HEK293 (cell line): ENCODE measurements at regions not wholly inside any gene's neighbourhood (a gene's known extent, or its start where the extent isn't known, plus 50 kb on each side); places are given as distances from the start of the nearest gene placed in this dataset.
A peak's percentile ranks its signal among the peaks of the same experiment; 100 is the strongest.

ENCODE experiments used
- GFI1B ChIP-seq: fragments of 450-650 bp; formaldehyde crosslinking; IDR thresholded peaks from 2 replicates; pipeline ENCODE4 v1.5.1; 2016; ENCODE audit warnings: missing biosample characterization, missing genetic modification characterization
- GLI2 ChIP-seq: fragments of 450-650 bp; formaldehyde crosslinking; IDR thresholded peaks from 2 replicates; pipeline ENCODE4; 2017; ENCODE audit warnings: missing biosample characterization, missing genetic modification characterization, low read depth, borderline replicate concordance
- KLF10 ChIP-seq: fragments of 450-650 bp; IDR thresholded peaks from 2 replicates; pipeline ENCODE4 v1.5.1; 2018; ENCODE audit warnings: missing biosample characterization, mild to moderate bottlenecking, missing genetic modification characterization
- TRIM28 ChIP-seq: IDR thresholded peaks from 2 replicates; pipeline ENCODE4 v1.6.1; 2011; ENCODE audit warnings: low read length, control low read depth, borderline replicate concordance
- ZEB2 ChIP-seq: fragments of 450-650 bp; formaldehyde crosslinking; IDR thresholded peaks from 2 replicates; pipeline ENCODE4 v1.5.1; 2016; ENCODE audit warnings: missing biosample characterization, missing genetic modification characterization
- ZNF10 ChIP-seq: fragments of 450-650 bp; formaldehyde crosslinking; IDR thresholded peaks from 2 replicates; pipeline ENCODE4 v1.5.1; 2017; ENCODE audit warnings: missing biosample characterization, missing genetic modification characterization
- ZNF311 ChIP-seq: fragments of 450-650 bp; formaldehyde crosslinking; IDR thresholded peaks from 2 replicates; pipeline ENCODE4 v1.5.1; 2017; ENCODE audit warnings: missing biosample characterization, missing genetic modification characterization, borderline replicate concordance
- ZNF530 ChIP-seq: fragments of 450-650 bp; formaldehyde crosslinking; IDR thresholded peaks from 2 replicates; pipeline ENCODE4 v1.5.1; 2016; ENCODE audit warnings: low read depth, missing biosample characterization, missing genetic modification characterization
- ZNF544 ChIP-seq: fragments of 450-650 bp; formaldehyde crosslinking; IDR thresholded peaks from 2 replicates; pipeline ENCODE4 v1.5.0; 2017; ENCODE audit warnings: missing biosample characterization, missing genetic modification characterization
- ZNF548 ChIP-seq: fragments of 450-650 bp; formaldehyde crosslinking; IDR thresholded peaks from 2 replicates; pipeline ENCODE4 v1.5.1; 2016; ENCODE audit warnings: missing biosample characterization, missing genetic modification characterization
- ZNF600 ChIP-seq: fragments of 450-650 bp; formaldehyde crosslinking; IDR thresholded peaks from 2 replicates; pipeline ENCODE4 v1.5.1; 2016; ENCODE audit warnings: missing biosample characterization, missing genetic modification characterization
- ZNF623 ChIP-seq: fragments of 450-650 bp; formaldehyde crosslinking; IDR thresholded peaks from 2 replicates; pipeline ENCODE4 v1.5.1; 2016; ENCODE audit warnings: missing biosample characterization, missing genetic modification characterization
- ZNF768 ChIP-seq: fragments of 450-650 bp; formaldehyde crosslinking; IDR thresholded peaks from 2 replicates; pipeline ENCODE4 v1.5.1; 2018; ENCODE audit warnings: missing biosample characterization, mild to moderate bottlenecking, missing genetic modification characterization
- ZSCAN23 ChIP-seq: fragments of 450-650 bp; formaldehyde crosslinking; IDR thresholded peaks from 2 replicates; pipeline ENCODE4 v1.5.1; 2016; ENCODE audit warnings: missing biosample characterization, missing genetic modification characterization
- ZXDB ChIP-seq: fragments of 450-650 bp; formaldehyde crosslinking; IDR thresholded peaks from 2 replicates; pipeline ENCODE4 v1.5.1; 2016; ENCODE audit warnings: missing biosample characterization, missing genetic modification characterization
- TF ChIP-seq, protein P1 (sequence below): fragments of 450-650 bp; formaldehyde crosslinking; IDR thresholded peaks from 2 replicates; pipeline ENCODE4 v1.5.1; 2017; ENCODE audit warnings: missing biosample characterization, missing genetic modification characterization
- TF ChIP-seq, protein P2 (sequence below): fragments of 450-650 bp; formaldehyde crosslinking; IDR thresholded peaks from 2 replicates; pipeline ENCODE4 v1.5.1; 2016; ENCODE audit warnings: missing biosample characterization, missing genetic modification characterization
- TF ChIP-seq, protein P3 (sequence below): fragments of 450-650 bp; formaldehyde crosslinking; IDR thresholded peaks from 2 replicates; pipeline ENCODE4 v1.5.1; 2016; ENCODE audit warnings: missing biosample characterization, missing genetic modification characterization
- TF ChIP-seq, protein P4 (sequence below): fragments of 450-650 bp; IDR thresholded peaks from 2 replicates; pipeline ENCODE4 v1.5.1; 2018; ENCODE audit warnings: missing biosample characterization, mild to moderate bottlenecking, missing genetic modification characterization
- TF ChIP-seq, protein P5 (sequence below): fragments of 450-650 bp; formaldehyde crosslinking; IDR thresholded peaks from 2 replicates; pipeline ENCODE4 v1.5.1; 2016; ENCODE audit warnings: missing biosample characterization, missing genetic modification characterization
- TF ChIP-seq, protein P6 (sequence below): fragments of 450-650 bp; formaldehyde crosslinking; IDR thresholded peaks from 2 replicates; pipeline ENCODE4 v1.5.1; 2016; ENCODE audit warnings: missing biosample characterization, missing genetic modification characterization
- TF ChIP-seq, protein P7 (sequence below): fragments of 450-650 bp; formaldehyde crosslinking; IDR thresholded peaks from 2 replicates; pipeline ENCODE4 v1.5.1; 2016; ENCODE audit warnings: missing biosample characterization, missing genetic modification characterization
- TF ChIP-seq, protein P8 (sequence below): fragments of 450-650 bp; formaldehyde crosslinking; IDR thresholded peaks from 2 replicates; pipeline ENCODE4 v1.5.1; 2017; ENCODE audit warnings: missing biosample characterization, missing genetic modification characterization

DNA sequence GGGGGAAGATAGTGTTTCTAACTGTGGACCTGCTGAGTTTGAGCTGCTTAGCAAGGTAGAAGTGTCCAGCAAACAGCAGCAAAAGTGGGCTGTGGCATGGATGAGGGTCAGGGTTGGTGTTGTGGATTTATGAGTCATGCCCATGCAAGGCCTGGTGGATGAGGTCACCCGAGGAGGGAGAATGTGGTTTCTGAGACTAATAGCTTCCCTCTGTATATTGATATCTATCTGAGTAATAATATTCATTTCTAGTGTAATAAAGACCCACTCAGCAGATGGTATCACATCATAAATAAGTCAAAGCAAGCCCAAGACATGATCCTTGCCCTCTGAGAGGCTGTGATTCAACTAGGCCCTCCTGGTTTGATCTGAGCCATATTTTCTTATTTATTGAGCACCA is 597.8 kb upstream of the CLINT1 start (continued):
- TF ChIP-seq, protein P1, sequence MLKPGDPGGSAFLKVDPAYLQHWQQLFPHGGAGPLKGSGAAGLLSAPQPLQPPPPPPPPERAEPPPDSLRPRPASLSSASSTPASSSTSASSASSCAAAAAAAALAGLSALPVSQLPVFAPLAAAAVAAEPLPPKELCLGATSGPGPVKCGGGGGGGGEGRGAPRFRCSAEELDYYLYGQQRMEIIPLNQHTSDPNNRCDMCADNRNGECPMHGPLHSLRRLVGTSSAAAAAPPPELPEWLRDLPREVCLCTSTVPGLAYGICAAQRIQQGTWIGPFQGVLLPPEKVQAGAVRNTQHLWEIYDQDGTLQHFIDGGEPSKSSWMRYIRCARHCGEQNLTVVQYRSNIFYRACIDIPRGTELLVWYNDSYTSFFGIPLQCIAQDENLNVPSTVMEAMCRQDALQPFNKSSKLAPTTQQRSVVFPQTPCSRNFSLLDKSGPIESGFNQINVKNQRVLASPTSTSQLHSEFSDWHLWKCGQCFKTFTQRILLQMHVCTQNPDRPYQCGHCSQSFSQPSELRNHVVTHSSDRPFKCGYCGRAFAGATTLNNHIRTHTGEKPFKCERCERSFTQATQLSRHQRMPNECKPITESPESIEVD (tag by site-specific recombination) = peak; percentile 59
- TF ChIP-seq ZXDB (tag by site-specific recombination) = 0 out of 2 replicates have a peak, but pooled peaks have one; percentile 24
- TF ChIP-seq ZNF768 (tag by site-specific recombination) = no peak
- no peak for TF ChIP-seq TRIM28
- no peak for TF ChIP-seq ZSCAN23
- TF ChIP-seq, protein P2, sequence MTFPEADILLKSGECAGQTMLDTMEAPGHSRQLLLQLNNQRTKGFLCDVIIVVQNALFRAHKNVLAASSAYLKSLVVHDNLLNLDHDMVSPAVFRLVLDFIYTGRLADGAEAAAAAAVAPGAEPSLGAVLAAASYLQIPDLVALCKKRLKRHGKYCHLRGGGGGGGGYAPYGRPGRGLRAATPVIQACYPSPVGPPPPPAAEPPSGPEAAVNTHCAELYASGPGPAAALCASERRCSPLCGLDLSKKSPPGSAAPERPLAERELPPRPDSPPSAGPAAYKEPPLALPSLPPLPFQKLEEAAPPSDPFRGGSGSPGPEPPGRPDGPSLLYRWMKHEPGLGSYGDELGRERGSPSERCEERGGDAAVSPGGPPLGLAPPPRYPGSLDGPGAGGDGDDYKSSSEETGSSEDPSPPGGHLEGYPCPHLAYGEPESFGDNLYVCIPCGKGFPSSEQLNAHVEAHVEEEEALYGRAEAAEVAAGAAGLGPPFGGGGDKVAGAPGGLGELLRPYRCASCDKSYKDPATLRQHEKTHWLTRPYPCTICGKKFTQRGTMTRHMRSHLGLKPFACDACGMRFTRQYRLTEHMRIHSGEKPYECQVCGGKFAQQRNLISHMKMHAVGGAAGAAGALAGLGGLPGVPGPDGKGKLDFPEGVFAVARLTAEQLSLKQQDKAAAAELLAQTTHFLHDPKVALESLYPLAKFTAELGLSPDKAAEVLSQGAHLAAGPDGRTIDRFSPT (tag by site-specific recombination) = peak; percentile 55
- TF ChIP-seq ZNF530 (tag by site-specific recombination) = no peak
- TF ChIP-seq, protein P3, sequence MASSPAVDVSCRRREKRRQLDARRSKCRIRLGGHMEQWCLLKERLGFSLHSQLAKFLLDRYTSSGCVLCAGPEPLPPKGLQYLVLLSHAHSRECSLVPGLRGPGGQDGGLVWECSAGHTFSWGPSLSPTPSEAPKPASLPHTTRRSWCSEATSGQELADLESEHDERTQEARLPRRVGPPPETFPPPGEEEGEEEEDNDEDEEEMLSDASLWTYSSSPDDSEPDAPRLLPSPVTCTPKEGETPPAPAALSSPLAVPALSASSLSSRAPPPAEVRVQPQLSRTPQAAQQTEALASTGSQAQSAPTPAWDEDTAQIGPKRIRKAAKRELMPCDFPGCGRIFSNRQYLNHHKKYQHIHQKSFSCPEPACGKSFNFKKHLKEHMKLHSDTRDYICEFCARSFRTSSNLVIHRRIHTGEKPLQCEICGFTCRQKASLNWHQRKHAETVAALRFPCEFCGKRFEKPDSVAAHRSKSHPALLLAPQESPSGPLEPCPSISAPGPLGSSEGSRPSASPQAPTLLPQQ (tag by site-specific recombination) = no peak
- TF ChIP-seq ZEB2 (tag by site-specific recombination) = peak; percentile 91
- TF ChIP-seq, protein P4, sequence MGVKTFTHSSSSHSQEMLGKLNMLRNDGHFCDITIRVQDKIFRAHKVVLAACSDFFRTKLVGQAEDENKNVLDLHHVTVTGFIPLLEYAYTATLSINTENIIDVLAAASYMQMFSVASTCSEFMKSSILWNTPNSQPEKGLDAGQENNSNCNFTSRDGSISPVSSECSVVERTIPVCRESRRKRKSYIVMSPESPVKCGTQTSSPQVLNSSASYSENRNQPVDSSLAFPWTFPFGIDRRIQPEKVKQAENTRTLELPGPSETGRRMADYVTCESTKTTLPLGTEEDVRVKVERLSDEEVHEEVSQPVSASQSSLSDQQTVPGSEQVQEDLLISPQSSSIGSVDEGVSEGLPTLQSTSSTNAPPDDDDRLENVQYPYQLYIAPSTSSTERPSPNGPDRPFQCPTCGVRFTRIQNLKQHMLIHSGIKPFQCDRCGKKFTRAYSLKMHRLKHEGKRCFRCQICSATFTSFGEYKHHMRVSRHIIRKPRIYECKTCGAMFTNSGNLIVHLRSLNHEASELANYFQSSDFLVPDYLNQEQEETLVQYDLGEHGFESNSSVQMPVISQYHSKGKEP = no peak
- TF ChIP-seq ZNF10 = no peak
- TF ChIP-seq ZNF311 (tag by site-specific recombination) = no peak
- no peak for TF ChIP-seq ZNF623 (tag by site-specific recombination)
- TF ChIP-seq GLI2 (tag by site-specific recombination) = peak; percentile 58; the same call in 1 of the 2 replicates
- TF ChIP-seq, protein P5, sequence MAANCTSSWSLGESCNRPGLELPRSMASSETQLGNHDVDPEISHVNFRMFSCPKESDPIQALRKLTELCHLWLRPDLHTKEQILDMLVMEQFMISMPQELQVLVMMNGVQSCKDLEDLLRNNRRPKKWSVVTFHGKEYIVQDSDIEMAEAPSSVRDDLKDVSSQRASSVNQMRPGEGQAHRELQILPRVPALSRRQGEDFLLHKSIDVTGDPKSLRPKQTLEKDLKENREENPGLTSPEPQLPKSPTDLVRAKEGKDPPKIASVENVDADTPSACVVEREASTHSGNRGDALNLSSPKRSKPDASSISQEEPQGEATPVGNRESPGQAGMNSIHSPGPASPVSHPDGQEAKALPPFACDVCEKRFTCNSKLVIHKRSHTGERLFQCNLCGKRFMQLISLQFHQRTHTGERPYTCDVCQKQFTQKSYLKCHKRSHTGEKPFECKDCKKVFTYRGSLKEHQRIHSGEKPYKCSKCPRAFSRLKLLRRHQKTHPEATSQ (tag by site-specific recombination) = no peak
- no peak for TF ChIP-seq GFI1B (tag by site-specific recombination)
- TF ChIP-seq, protein P6, sequence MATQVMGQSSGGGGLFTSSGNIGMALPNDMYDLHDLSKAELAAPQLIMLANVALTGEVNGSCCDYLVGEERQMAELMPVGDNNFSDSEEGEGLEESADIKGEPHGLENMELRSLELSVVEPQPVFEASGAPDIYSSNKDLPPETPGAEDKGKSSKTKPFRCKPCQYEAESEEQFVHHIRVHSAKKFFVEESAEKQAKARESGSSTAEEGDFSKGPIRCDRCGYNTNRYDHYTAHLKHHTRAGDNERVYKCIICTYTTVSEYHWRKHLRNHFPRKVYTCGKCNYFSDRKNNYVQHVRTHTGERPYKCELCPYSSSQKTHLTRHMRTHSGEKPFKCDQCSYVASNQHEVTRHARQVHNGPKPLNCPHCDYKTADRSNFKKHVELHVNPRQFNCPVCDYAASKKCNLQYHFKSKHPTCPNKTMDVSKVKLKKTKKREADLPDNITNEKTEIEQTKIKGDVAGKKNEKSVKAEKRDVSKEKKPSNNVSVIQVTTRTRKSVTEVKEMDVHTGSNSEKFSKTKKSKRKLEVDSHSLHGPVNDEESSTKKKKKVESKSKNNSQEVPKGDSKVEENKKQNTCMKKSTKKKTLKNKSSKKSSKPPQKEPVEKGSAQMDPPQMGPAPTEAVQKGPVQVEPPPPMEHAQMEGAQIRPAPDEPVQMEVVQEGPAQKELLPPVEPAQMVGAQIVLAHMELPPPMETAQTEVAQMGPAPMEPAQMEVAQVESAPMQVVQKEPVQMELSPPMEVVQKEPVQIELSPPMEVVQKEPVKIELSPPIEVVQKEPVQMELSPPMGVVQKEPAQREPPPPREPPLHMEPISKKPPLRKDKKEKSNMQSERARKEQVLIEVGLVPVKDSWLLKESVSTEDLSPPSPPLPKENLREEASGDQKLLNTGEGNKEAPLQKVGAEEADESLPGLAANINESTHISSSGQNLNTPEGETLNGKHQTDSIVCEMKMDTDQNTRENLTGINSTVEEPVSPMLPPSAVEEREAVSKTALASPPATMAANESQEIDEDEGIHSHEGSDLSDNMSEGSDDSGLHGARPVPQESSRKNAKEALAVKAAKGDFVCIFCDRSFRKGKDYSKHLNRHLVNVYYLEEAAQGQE = peak; percentile 42; the same call in 1 of the 2 replicates
- TF ChIP-seq ZNF600 (tag by site-specific recombination) = peak; percentile 93
- TF ChIP-seq KLF10 = peak; percentile 64
- TF ChIP-seq, protein P7, sequence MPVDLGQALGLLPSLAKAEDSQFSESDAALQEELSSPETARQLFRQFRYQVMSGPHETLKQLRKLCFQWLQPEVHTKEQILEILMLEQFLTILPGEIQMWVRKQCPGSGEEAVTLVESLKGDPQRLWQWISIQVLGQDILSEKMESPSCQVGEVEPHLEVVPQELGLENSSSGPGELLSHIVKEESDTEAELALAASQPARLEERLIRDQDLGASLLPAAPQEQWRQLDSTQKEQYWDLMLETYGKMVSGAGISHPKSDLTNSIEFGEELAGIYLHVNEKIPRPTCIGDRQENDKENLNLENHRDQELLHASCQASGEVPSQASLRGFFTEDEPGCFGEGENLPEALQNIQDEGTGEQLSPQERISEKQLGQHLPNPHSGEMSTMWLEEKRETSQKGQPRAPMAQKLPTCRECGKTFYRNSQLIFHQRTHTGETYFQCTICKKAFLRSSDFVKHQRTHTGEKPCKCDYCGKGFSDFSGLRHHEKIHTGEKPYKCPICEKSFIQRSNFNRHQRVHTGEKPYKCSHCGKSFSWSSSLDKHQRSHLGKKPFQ (tag by site-specific recombination) = no peak
- TF ChIP-seq, protein P8, sequence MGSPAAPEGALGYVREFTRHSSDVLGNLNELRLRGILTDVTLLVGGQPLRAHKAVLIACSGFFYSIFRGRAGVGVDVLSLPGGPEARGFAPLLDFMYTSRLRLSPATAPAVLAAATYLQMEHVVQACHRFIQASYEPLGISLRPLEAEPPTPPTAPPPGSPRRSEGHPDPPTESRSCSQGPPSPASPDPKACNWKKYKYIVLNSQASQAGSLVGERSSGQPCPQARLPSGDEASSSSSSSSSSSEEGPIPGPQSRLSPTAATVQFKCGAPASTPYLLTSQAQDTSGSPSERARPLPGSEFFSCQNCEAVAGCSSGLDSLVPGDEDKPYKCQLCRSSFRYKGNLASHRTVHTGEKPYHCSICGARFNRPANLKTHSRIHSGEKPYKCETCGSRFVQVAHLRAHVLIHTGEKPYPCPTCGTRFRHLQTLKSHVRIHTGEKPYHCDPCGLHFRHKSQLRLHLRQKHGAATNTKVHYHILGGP (tag by site-specific recombination) = no peak
- no peak for TF ChIP-seq ZNF544 (tag by site-specific recombination)
- no peak for TF ChIP-seq ZNF548
